Natural killer cell (primary cell): ENCODE measurements at regions not wholly inside any gene's neighbourhood (a gene's known extent, or its start where the extent isn't known, plus 50 kb on each side); places are given as distances from the start of the nearest gene placed in this dataset.

Source experiments
- ATAC-seq, 3 donors: fragments of 150-1000 bp in 2 of 3; fragments of 200-7000 bp in 1 of 3; cut with Tn5 transposase; 1 replicate in 1 of 3; 2 replicates in 2 of 3; pipeline ENCODE4 v1.10.0; 2021; ENCODE audit warnings: mild to moderate bottlenecking in 2 of 3, moderate library complexity in 2 of 3
- DNase-seq, 2 donors: peaks; one replicate each; pipeline versions ENCODE4 v3.0.0 to v3.0.0-alpha.2; 2013 to 2021; ENCODE audit warnings: mixed read lengths in 1 of 2
- H3K27ac ChIP-seq: one replicate; pipeline ENCODE4 v1.5.1; 2013; ENCODE audit warnings: mild to moderate bottlenecking, low read length
- H3K27me3 ChIP-seq: one replicate; pipeline ENCODE4 v1.6.1; 2013; ENCODE audit warnings: low read length; ENCODE audit not compliant: control insufficient read depth, insufficient read depth
- H3K36me3 ChIP-seq: one replicate; pipeline ENCODE4 v1.6.1; 2013; ENCODE audit warnings: low read length; ENCODE audit not compliant: control insufficient read depth, insufficient read depth
- H3K4me1 ChIP-seq: one replicate; pipeline ENCODE4 v1.6.1; 2013; ENCODE audit warnings: low read length; ENCODE audit not compliant: control insufficient read depth, insufficient read depth
- H3K4me3 ChIP-seq: one replicate; pipeline ENCODE4 v1.5.1; 2013; ENCODE audit warnings: low read length
- H3K9me3 ChIP-seq: one replicate; pipeline ENCODE4 v1.6.1; 2013; ENCODE audit warnings: low read length; ENCODE audit not compliant: control insufficient read depth, insufficient read depth
- H3K27ac Mint-ChIP-seq, 2 donors: one replicate each; pipeline ENCODE4 v1.8.0; 2022; ENCODE audit warnings: mild to moderate bottlenecking in 2 of 2, mixed read lengths in 2 of 2, moderate library complexity in 1 of 2
- H3K27me3 Mint-ChIP-seq, 2 donors: one replicate each; pipeline ENCODE4 v1.8.0; 2022; ENCODE audit warnings: low read depth in 2 of 2, mixed read lengths in 2 of 2
- H3K36me3 Mint-ChIP-seq: one replicate; pipeline ENCODE4 v1.8.0; 2022; ENCODE audit warnings: mixed read lengths
- H3K4me1 Mint-ChIP-seq, 2 donors: one replicate each; pipeline ENCODE4 v1.8.0; 2022; ENCODE audit warnings: mixed read lengths in 2 of 2
- H3K4me3 Mint-ChIP-seq: one replicate; pipeline ENCODE4 v1.8.0; 2022; ENCODE audit warnings: mild to moderate bottlenecking, moderate library complexity, mixed read lengths
- H3K9me3 Mint-ChIP-seq, 2 donors: one replicate each; pipeline ENCODE4 v1.8.0; 2022; ENCODE audit warnings: mixed read lengths in 2 of 2
- CTCF ChIP-seq: fragments of 200-600 bp; IDR thresholded peaks from one replicate; pipeline ENCODE4 v1.8.0; 2022; ENCODE audit warnings: antibody characterized with exemption
- WGBS: methylation state at CpG from one replicate; pipeline ENCODE4 v1.1.7; 2013; ENCODE audit warnings: missing lambda C conversion rate; ENCODE audit not compliant: insufficient coverage; 5-methylcytosine and 5-hydroxymethylcytosine counted together
- intact Hi-C: fragments of 100-400 bp; cut with micrococcal nuclease; formaldehyde crosslinking; loops from one replicate; pipeline ENCODE4 v1.14.2; 2022

- no peaks in the 10 kb centered on the region for H3K27me3 Mint-ChIP-seq
- Histone ChIP-seq H3K4me1 (no peaks in the 10 kb centered on the region), H3K27me3 (no peaks in the 10 kb centered on the region), H3K9me3 (no peaks in the 10 kb centered on the region), H3K36me3 (no peaks in the 10 kb centered on the region), H3K27ac (no peak overlapping the region), H3K4me3 (no peak overlapping the region)
- ATAC-seq (no peak), DNase-seq (no peak)
- no peaks in the 10 kb centered on the region for H3K4me1 Mint-ChIP-seq
- H3K36me3 Mint-ChIP-seq = no peaks in the 10 kb centered on the region
- intact Hi-C loops = no loop called here
- peaks cover 5 to 7% of the 10 kb centered on the region in 2 donors for H3K9me3 Mint-ChIP-seq
- no CpG with 5 or more reads among the region's 2 CpGs for WGBS
- no peak for TF ChIP-seq CTCF
- H3K4me3 Mint-ChIP-seq = no peak overlapping the region
- no peak overlapping the region for H3K27ac Mint-ChIP-seq
Measured at GRCh38 chr18:29218091-29218490, 1041.2 kb upstream of the CDH2 start.

GRCh38 chr18:29217124-29217915 is 1040.4 kb upstream of the CDH2 start:
- Mint-ChIP-seq H3K27ac (no peak overlapping the region), H3K36me3 (no peaks in the 10 kb centered on the region), H3K27me3 (no peaks in the 10 kb centered on the region), H3K4me1 (no peaks in the 10 kb centered on the region), H3K9me3 (peaks cover 5 to 7% of the 10 kb centered on the region in 2 donors), H3K4me3 (no peak overlapping the region)
- no peaks in the 10 kb centered on the region for H3K9me3 ChIP-seq
- DNase-seq = no peak
- H3K4me3 ChIP-seq = no peak overlapping the region
- intact Hi-C loops = no loop called here
- no peak overlapping the region for H3K27ac ChIP-seq
- no peaks in the 10 kb centered on the region for H3K36me3 ChIP-seq
- 20% methylated on average over 1 of the region's 2 CpGs for WGBS
- H3K4me1 ChIP-seq = no peaks in the 10 kb centered on the region
- H3K27me3 ChIP-seq = no peaks in the 10 kb centered on the region
- no peak for ATAC-seq
- no peak for TF ChIP-seq CTCF

- no peaks in the 10 kb centered on the region for H3K4me1 ChIP-seq
- H3K36me3 ChIP-seq = no peaks in the 10 kb centered on the region
- H3K27me3 ChIP-seq = no peaks in the 10 kb centered on the region
- Mint-ChIP-seq H3K4me3 (no peak overlapping the region), H3K27ac (no peak overlapping the region), H3K36me3 (no peaks in the 10 kb centered on the region), H3K9me3 (peaks cover 3 to 6% of the 10 kb centered on the region in 2 donors), H3K27me3 (no peaks in the 10 kb centered on the region), H3K4me1 (no peaks in the 10 kb centered on the region)
- no peak overlapping the region for H3K27ac ChIP-seq
- TF ChIP-seq CTCF = no peak
- ATAC-seq (no peak), DNase-seq (no peak)
- no peak overlapping the region for H3K4me3 ChIP-seq
- intact Hi-C loops = no loop called here
- 80% methylated on average over 3 of the region's 3 CpGs for WGBS
- H3K9me3 ChIP-seq = no peaks in the 10 kb centered on the region
Measured at GRCh38 chr18:29198834-29199233, 1021.9 kb upstream of the CDH2 start.

GRCh38 chr18:29196307-29196706 is 1019.4 kb upstream of the CDH2 start:
- Histone ChIP-seq H3K27ac (no peak overlapping the region), H3K4me1 (no peaks in the 10 kb centered on the region), H3K36me3 (no peaks in the 10 kb centered on the region), H3K27me3 (no peaks in the 10 kb centered on the region), H3K4me3 (no peak overlapping the region), H3K9me3 (no peaks in the 10 kb centered on the region)
- no peak overlapping the region for H3K27ac Mint-ChIP-seq
- TF ChIP-seq CTCF = no peak
- WGBS = 92% methylated on average over 3 of the region's 3 CpGs
- peaks cover 3 to 6% of the 10 kb centered on the region in 2 donors for H3K9me3 Mint-ChIP-seq
- no peaks in the 10 kb centered on the region for H3K4me1 Mint-ChIP-seq
- intact Hi-C loops = no loop called here
- H3K36me3 Mint-ChIP-seq = no peaks in the 10 kb centered on the region
- ATAC-seq = no peak
- H3K27me3 Mint-ChIP-seq = no peaks in the 10 kb centered on the region
- DNase-seq = no peak
- no peak overlapping the region for H3K4me3 Mint-ChIP-seq
